ENCODE measurements at regions not wholly inside any gene's neighbourhood (a gene's known extent, or its start where the extent isn't known, plus 50 kb on each side); places are given as distances from the start of the nearest gene placed in this dataset.

GRCh38 chr4:133776961-133777360 is 424.6 kb downstream of the PABPC4L start:
- no peak for TF ChIP-seq POLR2A (IDR thresholded peaks at IDR 0.05; ENCODE audit: low read depth, low read length)
- TF ChIP-seq, protein P1, sequence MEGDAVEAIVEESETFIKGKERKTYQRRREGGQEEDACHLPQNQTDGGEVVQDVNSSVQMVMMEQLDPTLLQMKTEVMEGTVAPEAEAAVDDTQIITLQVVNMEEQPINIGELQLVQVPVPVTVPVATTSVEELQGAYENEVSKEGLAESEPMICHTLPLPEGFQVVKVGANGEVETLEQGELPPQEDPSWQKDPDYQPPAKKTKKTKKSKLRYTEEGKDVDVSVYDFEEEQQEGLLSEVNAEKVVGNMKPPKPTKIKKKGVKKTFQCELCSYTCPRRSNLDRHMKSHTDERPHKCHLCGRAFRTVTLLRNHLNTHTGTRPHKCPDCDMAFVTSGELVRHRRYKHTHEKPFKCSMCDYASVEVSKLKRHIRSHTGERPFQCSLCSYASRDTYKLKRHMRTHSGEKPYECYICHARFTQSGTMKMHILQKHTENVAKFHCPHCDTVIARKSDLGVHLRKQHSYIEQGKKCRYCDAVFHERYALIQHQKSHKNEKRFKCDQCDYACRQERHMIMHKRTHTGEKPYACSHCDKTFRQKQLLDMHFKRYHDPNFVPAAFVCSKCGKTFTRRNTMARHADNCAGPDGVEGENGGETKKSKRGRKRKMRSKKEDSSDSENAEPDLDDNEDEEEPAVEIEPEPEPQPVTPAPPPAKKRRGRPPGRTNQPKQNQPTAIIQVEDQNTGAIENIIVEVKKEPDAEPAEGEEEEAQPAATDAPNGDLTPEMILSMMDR (IDR thresholded peaks at IDR 0.05; ENCODE audit: extremely low read depth in 1 of 2, insufficient read depth in 1 of 2, low read depth in 1 of 2, low read length in 2 of 2), result no peak
